ENCODE measurements at regions not wholly inside any gene's neighbourhood (a gene's known extent, or its start where the extent isn't known, plus 50 kb on each side); places are given as distances from the start of the nearest gene placed in this dataset.

- TF ChIP-seq ZNF565 (CRISPR knock-in tag; conservative IDR thresholded peaks at IDR 0.05; ENCODE audit: low read depth): no peak
- no peak for TF ChIP-seq ISL1 (CRISPR knock-in tag; IDR thresholded peaks at IDR 0.05)
- no peak for TF ChIP-seq TCF4 (CRISPR knock-in tag; IDR thresholded peaks at IDR 0.05; ENCODE audit: borderline replicate concordance)
- no peak for TF ChIP-seq ESRRG (CRISPR knock-in tag; IDR thresholded peaks at IDR 0.05)
- TF ChIP-seq, protein P1, sequence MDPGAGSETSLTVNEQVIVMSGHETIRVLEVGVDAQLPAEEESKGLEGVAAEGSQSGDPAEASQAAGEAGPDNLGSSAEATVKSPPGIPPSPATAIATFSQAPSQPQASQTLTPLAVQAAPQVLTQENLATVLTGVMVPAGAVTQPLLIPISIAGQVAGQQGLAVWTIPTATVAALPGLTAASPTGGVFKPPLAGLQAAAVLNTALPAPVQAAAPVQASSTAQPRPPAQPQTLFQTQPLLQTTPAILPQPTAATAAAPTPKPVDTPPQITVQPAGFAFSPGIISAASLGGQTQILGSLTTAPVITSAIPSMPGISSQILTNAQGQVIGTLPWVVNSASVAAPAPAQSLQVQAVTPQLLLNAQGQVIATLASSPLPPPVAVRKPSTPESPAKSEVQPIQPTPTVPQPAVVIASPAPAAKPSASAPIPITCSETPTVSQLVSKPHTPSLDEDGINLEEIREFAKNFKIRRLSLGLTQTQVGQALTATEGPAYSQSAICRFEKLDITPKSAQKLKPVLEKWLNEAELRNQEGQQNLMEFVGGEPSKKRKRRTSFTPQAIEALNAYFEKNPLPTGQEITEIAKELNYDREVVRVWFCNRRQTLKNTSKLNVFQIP (CRISPR knock-in tag; IDR thresholded peaks at IDR 0.05; ENCODE audit: borderline replicate concordance, low read depth): no peak
- TF ChIP-seq GLIS3 (CRISPR knock-in tag; IDR thresholded peaks at IDR 0.05): no peak
- no peak for TF ChIP-seq CSRNP3 (CRISPR knock-in tag; IDR thresholded peaks at IDR 0.05)
- TF ChIP-seq OSR1 (CRISPR knock-in tag; IDR thresholded peaks at IDR 0.05): no peak
- TF ChIP-seq ZFP30 (CRISPR knock-in tag; IDR thresholded peaks at IDR 0.05): no peak
These were observed 1574.0 kb downstream of the MAT2B start for GRCh38 chr5:165079389-165079788.

All from SK-N-SH treated with all-trans-retinoic acid at 6 μM for 48 hours (cell line).